Loucy (cell line): ENCODE measurements at regions not wholly inside any gene's neighbourhood (a gene's known extent, or its start where the extent isn't known, plus 50 kb on each side); places are given as distances from the start of the nearest gene placed in this dataset.

Source experiments
- H2AFZ ChIP-seq: fragments of 200-600 bp; sonication (generic); 2 replicates; pipeline ENCODE4 v1.6.0; 2016; ENCODE audit warnings: antibody characterized with exemption, mild to moderate bottlenecking, low read length, moderate library complexity
- H3F3A ChIP-seq: fragments of 200-600 bp; 2 replicates; pipeline ENCODE4 v1.6.0; 2016; ENCODE audit warnings: antibody characterized with exemption, low read depth, mild to moderate bottlenecking
- H3K27me3 ChIP-seq: fragments of 200-600 bp; sonication (generic); 2 replicates; pipeline ENCODE4 v1.6.1; 2014; ENCODE audit warnings: low read length, mild to moderate bottlenecking; ENCODE audit not compliant: insufficient read depth, poor library complexity, severe bottlenecking
- H3K36me3 ChIP-seq: fragments of 200-600 bp; sonication (generic); 2 replicates; pipeline ENCODE4 v1.6.1; 2016; ENCODE audit warnings: low read length; ENCODE audit not compliant: insufficient read depth
- H3K4me1 ChIP-seq: fragments of 200-600 bp; sonication (generic); 2 replicates; pipeline ENCODE4 v1.5.1; 2014; ENCODE audit warnings: low read length, mild to moderate bottlenecking; ENCODE audit not compliant: insufficient read depth, poor library complexity, severe bottlenecking
- H3K4me2 ChIP-seq: fragments of 200-600 bp; sonication (generic); 2 replicates; pipeline ENCODE4 v1.6.0; 2014; ENCODE audit warnings: antibody characterized with exemption, low read length, low read depth, mild to moderate bottlenecking; ENCODE audit not compliant: poor library complexity, severe bottlenecking
- H3K4me3 ChIP-seq: fragments of 200-600 bp; sonication (generic); 2 replicates; pipeline ENCODE4 v1.5.1; 2014; ENCODE audit warnings: low read length, mild to moderate bottlenecking, mixed read lengths; ENCODE audit not compliant: poor library complexity, severe bottlenecking
- H3K79me2 ChIP-seq: fragments of 200-600 bp; sonication (generic); 2 replicates; pipeline ENCODE4 v1.6.1; 2014; ENCODE audit warnings: low read length; ENCODE audit not compliant: insufficient read depth
- H3K9ac ChIP-seq: fragments of 200-600 bp; sonication (generic); 2 replicates; pipeline ENCODE4 v1.6.0; 2014; ENCODE audit warnings: mild to moderate bottlenecking, low read depth, low read length, moderate library complexity; ENCODE audit not compliant: poor library complexity, severe bottlenecking
- H3K9me2 ChIP-seq: fragments of 200-600 bp; sonication (generic); replicated peaks from 2 replicates; pipeline ENCODE4 v1.6.1; 2016; ENCODE audit warnings: low read depth, low read length, mixed read lengths
- H3K9me3 ChIP-seq: fragments of 200-600 bp; sonication (generic); 2 replicates; pipeline ENCODE4 v1.6.1; 2014; ENCODE audit warnings: mild to moderate bottlenecking, antibody characterized with exemption, low read length, low read depth; ENCODE audit not compliant: insufficient read depth
- H4K20me1 ChIP-seq: fragments of 200-600 bp; sonication (generic); 2 replicates; pipeline ENCODE4 v1.6.0; 2014; ENCODE audit warnings: antibody characterized with exemption, low read length, mild to moderate bottlenecking; ENCODE audit not compliant: insufficient read depth, poor library complexity, severe bottlenecking
- EZH2phosphoT487 ChIP-seq: fragments of 200-600 bp; IDR thresholded peaks from 2 replicates; pipeline ENCODE4 v1.6.1; 2018; ENCODE audit warnings: antibody characterized with exemption, mild to moderate bottlenecking, moderate library complexity, borderline replicate concordance
- TF ChIP-seq, protein P1 (sequence below): fragments of 200-600 bp; sonication (generic); conservative IDR thresholded peaks from 2 replicates; pipeline ENCODE4 v1.5.1; 2014; ENCODE audit warnings: mild to moderate bottlenecking, antibody characterized with exemption, low read length

DNA sequence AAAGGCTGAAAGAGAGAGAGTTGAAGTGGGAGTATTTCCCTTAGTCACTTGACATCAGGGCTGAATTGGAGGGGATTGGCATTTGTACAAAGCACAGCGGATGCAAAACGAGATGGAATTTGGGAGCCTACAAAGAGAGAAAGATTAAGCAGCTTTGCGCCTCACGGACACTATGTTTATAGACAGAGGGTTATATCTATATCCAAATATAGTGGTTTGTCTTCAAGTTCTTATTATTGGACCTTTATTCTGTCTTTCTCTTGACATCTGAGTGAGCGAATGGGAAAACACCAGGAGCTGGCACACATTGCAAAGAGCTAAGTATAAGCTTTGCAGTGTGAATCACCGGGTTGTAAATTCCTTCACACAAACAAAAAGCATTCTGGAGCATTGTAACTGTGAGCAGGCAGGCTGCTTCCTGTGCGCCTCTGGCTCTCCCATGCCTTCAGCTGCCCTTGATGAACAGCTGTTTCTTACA is 500.2 kb downstream of the STIM2 start:
- no peaks in the 10 kb centered on the region for H3K79me2 ChIP-seq
- H3K9me3 ChIP-seq, result no peaks in the 10 kb centered on the region
- H3K4me2 ChIP-seq, result no peak overlapping the region
- H3K27me3 ChIP-seq, result no peaks in the 10 kb centered on the region
- H2AFZ ChIP-seq, result no peak overlapping the region
- no peaks in the 10 kb centered on the region for H3F3A ChIP-seq
- H3K4me1 ChIP-seq, result no peaks in the 10 kb centered on the region
- H3K4me3 ChIP-seq, result no peak overlapping the region
- no peak overlapping the region for H3K9ac ChIP-seq
- no peaks in the 10 kb centered on the region for H3K9me2 ChIP-seq
- H3K36me3 ChIP-seq, result no peaks in the 10 kb centered on the region
- H4K20me1 ChIP-seq, result no peaks in the 10 kb centered on the region
- TF ChIP-seq, protein P1, sequence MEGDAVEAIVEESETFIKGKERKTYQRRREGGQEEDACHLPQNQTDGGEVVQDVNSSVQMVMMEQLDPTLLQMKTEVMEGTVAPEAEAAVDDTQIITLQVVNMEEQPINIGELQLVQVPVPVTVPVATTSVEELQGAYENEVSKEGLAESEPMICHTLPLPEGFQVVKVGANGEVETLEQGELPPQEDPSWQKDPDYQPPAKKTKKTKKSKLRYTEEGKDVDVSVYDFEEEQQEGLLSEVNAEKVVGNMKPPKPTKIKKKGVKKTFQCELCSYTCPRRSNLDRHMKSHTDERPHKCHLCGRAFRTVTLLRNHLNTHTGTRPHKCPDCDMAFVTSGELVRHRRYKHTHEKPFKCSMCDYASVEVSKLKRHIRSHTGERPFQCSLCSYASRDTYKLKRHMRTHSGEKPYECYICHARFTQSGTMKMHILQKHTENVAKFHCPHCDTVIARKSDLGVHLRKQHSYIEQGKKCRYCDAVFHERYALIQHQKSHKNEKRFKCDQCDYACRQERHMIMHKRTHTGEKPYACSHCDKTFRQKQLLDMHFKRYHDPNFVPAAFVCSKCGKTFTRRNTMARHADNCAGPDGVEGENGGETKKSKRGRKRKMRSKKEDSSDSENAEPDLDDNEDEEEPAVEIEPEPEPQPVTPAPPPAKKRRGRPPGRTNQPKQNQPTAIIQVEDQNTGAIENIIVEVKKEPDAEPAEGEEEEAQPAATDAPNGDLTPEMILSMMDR, result no peak
- no peak for TF ChIP-seq EZH2phosphoT487

DNA sequence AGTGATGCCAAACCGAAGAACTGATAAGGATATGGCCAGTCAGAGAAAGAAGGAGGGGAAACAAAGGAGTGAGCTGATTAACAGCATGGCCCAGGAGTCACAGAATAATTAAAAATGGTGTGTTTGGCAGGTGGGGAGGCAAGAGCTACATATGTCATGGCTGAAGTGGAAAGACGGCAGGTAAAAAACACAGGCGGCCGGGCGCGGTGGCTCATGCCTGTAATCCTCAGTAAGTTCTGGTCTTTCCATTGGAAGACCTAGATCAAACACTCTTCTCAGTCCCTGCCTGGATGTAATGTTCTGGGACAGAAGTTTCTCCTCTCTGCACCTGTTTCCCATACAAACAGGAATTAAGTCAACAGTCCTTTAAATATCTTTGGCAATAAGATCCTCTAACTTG is 503.9 kb downstream of the STIM2 start:
- no peak for TF ChIP-seq EZH2phosphoT487
- TF ChIP-seq, protein P1, result no peak

DNA sequence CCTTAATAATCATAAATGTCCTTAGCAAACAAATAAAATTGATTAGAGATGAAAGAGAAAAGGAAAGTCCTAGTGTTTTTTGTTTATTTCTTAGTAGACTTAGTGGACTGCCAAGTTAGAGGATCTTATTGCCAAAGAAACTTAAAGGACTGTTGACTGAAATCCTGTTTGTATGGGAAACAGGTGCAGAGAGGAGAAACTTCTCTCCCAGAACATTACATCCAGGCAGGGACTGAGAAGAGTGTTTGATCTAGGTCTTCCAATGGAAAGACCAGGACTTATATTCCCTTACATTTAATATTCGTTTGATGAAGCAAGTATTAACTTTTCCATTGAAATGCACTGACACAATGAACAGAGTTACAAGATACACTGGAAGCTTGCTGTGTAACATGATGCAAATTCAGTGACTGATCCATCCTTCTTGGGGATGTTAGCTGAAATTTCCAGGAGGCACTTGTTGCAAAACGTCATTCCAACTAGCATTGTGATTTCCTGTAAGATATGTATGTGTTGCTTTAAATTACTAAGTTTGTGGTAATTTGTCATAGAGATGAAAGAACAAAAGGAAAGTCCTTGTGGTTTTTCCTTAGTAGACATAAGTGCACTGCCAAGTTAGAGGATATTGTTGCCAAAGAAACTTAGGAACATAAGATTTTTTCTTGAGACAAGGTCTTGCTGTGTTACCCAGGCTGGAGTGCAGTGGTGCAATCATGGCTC is 505.6 kb downstream of the STIM2 start:
- H3K9me3 ChIP-seq, result no peaks in the 10 kb centered on the region
- no peaks in the 10 kb centered on the region for H3K4me1 ChIP-seq
- H3K9ac ChIP-seq, result no peak overlapping the region
- no peaks in the 10 kb centered on the region for H4K20me1 ChIP-seq
- H3K27me3 ChIP-seq, result no peaks in the 10 kb centered on the region
- H3F3A ChIP-seq, result no peaks in the 10 kb centered on the region
- no peak overlapping the region for H3K4me3 ChIP-seq
- TF ChIP-seq EZH2phosphoT487, result no peak
- TF ChIP-seq, protein P1, result no peak
- H2AFZ ChIP-seq, result no peak overlapping the region
- H3K36me3 ChIP-seq, result no peaks in the 10 kb centered on the region
- no peaks in the 10 kb centered on the region for H3K9me2 ChIP-seq
- no peaks in the 10 kb centered on the region for H3K79me2 ChIP-seq
- no peak overlapping the region for H3K4me2 ChIP-seq

More for the DNA sequence above, 503.9 kb downstream of the STIM2 start:
- Histone ChIP-seq H3F3A (no peaks in the 10 kb centered on the region), H3K4me2 (no peak overlapping the region), H3K4me1 (no peaks in the 10 kb centered on the region), H3K4me3 (no peak overlapping the region), H2AFZ (no peak overlapping the region), H3K27me3 (no peaks in the 10 kb centered on the region), H3K79me2 (no peaks in the 10 kb centered on the region), H4K20me1 (no peaks in the 10 kb centered on the region), H3K9ac (no peak overlapping the region), H3K36me3 (no peaks in the 10 kb centered on the region), H3K9me2 (no peaks in the 10 kb centered on the region), H3K9me3 (no peaks in the 10 kb centered on the region)
